ENCODE measurements at regions not wholly inside any gene's neighbourhood (a gene's known extent, or its start where the extent isn't known, plus 50 kb on each side); places are given as distances from the start of the nearest gene placed in this dataset.
"Not testable (repeated sequence)": the region's sequence is repeated elsewhere in the genome, so short reads cannot be mapped to it uniquely, and the experiment has no call there.

GRCh38 chrX:38948046-38948445 is 146.8 kb downstream of the MID1IP1 start:
- no peaks in the 10 kb centered on the region for H3K9me3 ChIP-seq (ENCODE audit: control insufficient read depth, insufficient read depth, low read length)
- no peaks in the 10 kb centered on the region for H3K36me3 ChIP-seq (ENCODE audit: control insufficient read depth, insufficient read depth, low read length)
- no peak overlapping the region for H3K9ac ChIP-seq (ENCODE audit: low read depth, low read length)
- H3K4me3 ChIP-seq (ENCODE audit: low read depth, low read length) = no peak overlapping the region
- no peaks in the 10 kb centered on the region for H3K4me1 ChIP-seq (ENCODE audit: control insufficient read depth, insufficient read depth, low read length)
- H3K27me3 ChIP-seq (ENCODE audit: control insufficient read depth, insufficient read depth, low read length) = no peaks in the 10 kb centered on the region

GRCh38 chrX:38954520-38954919 is 153.3 kb downstream of the MID1IP1 start:
- Histone ChIP-seq H3K4me1 (ENCODE audit: control insufficient read depth, insufficient read depth, low read length) (no peaks in the 10 kb centered on the region), H3K27me3 (ENCODE audit: control insufficient read depth, insufficient read depth, low read length) (no peaks in the 10 kb centered on the region), H3K4me3 (ENCODE audit: low read depth, low read length) (no peak overlapping the region), H3K9me3 (ENCODE audit: control insufficient read depth, insufficient read depth, low read length) (no peaks in the 10 kb centered on the region), H3K9ac (ENCODE audit: low read depth, low read length) (no peak overlapping the region), H3K36me3 (ENCODE audit: control insufficient read depth, insufficient read depth, low read length) (no peaks in the 10 kb centered on the region)

- Histone ChIP-seq H3K9ac (ENCODE audit: low read depth, low read length) (no peak overlapping the region), H3K4me1 (ENCODE audit: control insufficient read depth, insufficient read depth, low read length) (peaks cover 3% of the 10 kb centered on the region), H3K9me3 (ENCODE audit: control insufficient read depth, insufficient read depth, low read length) (peaks cover 5% of the 10 kb centered on the region), H3K36me3 (ENCODE audit: control insufficient read depth, insufficient read depth, low read length) (no peaks in the 10 kb centered on the region), H3K27me3 (ENCODE audit: control insufficient read depth, insufficient read depth, low read length) (no peaks in the 10 kb centered on the region), H3K4me3 (ENCODE audit: low read depth, low read length) (no peak overlapping the region)
These were observed 158.5 kb downstream of the MID1IP1 start for GRCh38 chrX:38959736-38960135.

GRCh38 chrX:38960137-38960536 is 158.9 kb downstream of the MID1IP1 start:
- Histone ChIP-seq H3K9ac (ENCODE audit: low read depth, low read length) (no peak overlapping the region), H3K4me1 (ENCODE audit: control insufficient read depth, insufficient read depth, low read length) (peaks cover 3% of the 10 kb centered on the region), H3K4me3 (ENCODE audit: low read depth, low read length) (no peak overlapping the region), H3K27me3 (ENCODE audit: control insufficient read depth, insufficient read depth, low read length) (no peaks in the 10 kb centered on the region), H3K9me3 (ENCODE audit: control insufficient read depth, insufficient read depth, low read length) (peaks cover 5% of the 10 kb centered on the region), H3K36me3 (ENCODE audit: control insufficient read depth, insufficient read depth, low read length) (no peaks in the 10 kb centered on the region)

GRCh38 chrX:38961936-38962335 is 160.7 kb downstream of the MID1IP1 start:
- Histone ChIP-seq H3K36me3 (ENCODE audit: control insufficient read depth, insufficient read depth, low read length) (no peaks in the 10 kb centered on the region), H3K4me1 (ENCODE audit: control insufficient read depth, insufficient read depth, low read length) (peaks cover 3% of the 10 kb centered on the region), H3K27me3 (ENCODE audit: control insufficient read depth, insufficient read depth, low read length) (no peaks in the 10 kb centered on the region), H3K9ac (ENCODE audit: low read depth, low read length) (no peak overlapping the region), H3K9me3 (ENCODE audit: control insufficient read depth, insufficient read depth, low read length) (peaks cover 5% of the 10 kb centered on the region), H3K4me3 (ENCODE audit: low read depth, low read length) (no peak overlapping the region)

GRCh38 chrX:38963244-38963643 is 162.0 kb downstream of the MID1IP1 start:
- not testable (repeated sequence) for H3K27me3 ChIP-seq (ENCODE audit: control insufficient read depth, insufficient read depth, low read length); H3K4me1 ChIP-seq (ENCODE audit: control insufficient read depth, insufficient read depth, low read length); H3K36me3 ChIP-seq (ENCODE audit: control insufficient read depth, insufficient read depth, low read length); H3K4me3 ChIP-seq (ENCODE audit: low read depth, low read length); H3K9ac ChIP-seq (ENCODE audit: low read depth, low read length); H3K9me3 ChIP-seq (ENCODE audit: control insufficient read depth, insufficient read depth, low read length)

- H3K27me3 ChIP-seq (ENCODE audit: control insufficient read depth, insufficient read depth, low read length) = no peaks in the 10 kb centered on the region
- no peak overlapping the region for H3K4me3 ChIP-seq (ENCODE audit: low read depth, low read length)
- H3K9ac ChIP-seq (ENCODE audit: low read depth, low read length) = no peak overlapping the region
- H3K36me3 ChIP-seq (ENCODE audit: control insufficient read depth, insufficient read depth, low read length) = no peaks in the 10 kb centered on the region
- H3K9me3 ChIP-seq (ENCODE audit: control insufficient read depth, insufficient read depth, low read length) = peaks cover 5% of the 10 kb centered on the region
- no peaks in the 10 kb centered on the region for H3K4me1 ChIP-seq (ENCODE audit: control insufficient read depth, insufficient read depth, low read length)
These were observed 164.6 kb downstream of the MID1IP1 start for GRCh38 chrX:38965888-38966287.

- no peak overlapping the region for H3K9ac ChIP-seq (ENCODE audit: low read depth, low read length)
- no peak overlapping the region for H3K4me3 ChIP-seq (ENCODE audit: low read depth, low read length)
- H3K4me1 ChIP-seq (ENCODE audit: control insufficient read depth, insufficient read depth, low read length) = no peaks in the 10 kb centered on the region
- H3K27me3 ChIP-seq (ENCODE audit: control insufficient read depth, insufficient read depth, low read length) = no peaks in the 10 kb centered on the region
- no peaks in the 10 kb centered on the region for H3K36me3 ChIP-seq (ENCODE audit: control insufficient read depth, insufficient read depth, low read length)
- H3K9me3 ChIP-seq (ENCODE audit: control insufficient read depth, insufficient read depth, low read length) = no peaks in the 10 kb centered on the region
These were observed 167.3 kb downstream of the MID1IP1 start for GRCh38 chrX:38968344-38969216.

GRCh38 chrX:38970074-38970473 is 168.8 kb downstream of the MID1IP1 start:
- H3K9ac ChIP-seq (ENCODE audit: low read depth, low read length) = no peak overlapping the region
- no peaks in the 10 kb centered on the region for H3K36me3 ChIP-seq (ENCODE audit: control insufficient read depth, insufficient read depth, low read length)
- no peak overlapping the region for H3K4me3 ChIP-seq (ENCODE audit: low read depth, low read length)
- H3K27me3 ChIP-seq (ENCODE audit: control insufficient read depth, insufficient read depth, low read length) = no peaks in the 10 kb centered on the region
- H3K9me3 ChIP-seq (ENCODE audit: control insufficient read depth, insufficient read depth, low read length) = no peaks in the 10 kb centered on the region
- no peaks in the 10 kb centered on the region for H3K4me1 ChIP-seq (ENCODE audit: control insufficient read depth, insufficient read depth, low read length)

GRCh38 chrX:38970845-38971244 is 169.6 kb downstream of the MID1IP1 start:
- Histone ChIP-seq H3K36me3 (ENCODE audit: control insufficient read depth, insufficient read depth, low read length) (no peaks in the 10 kb centered on the region), H3K9me3 (ENCODE audit: control insufficient read depth, insufficient read depth, low read length) (no peaks in the 10 kb centered on the region), H3K27me3 (ENCODE audit: control insufficient read depth, insufficient read depth, low read length) (no peaks in the 10 kb centered on the region), H3K4me3 (ENCODE audit: low read depth, low read length) (no peak overlapping the region), H3K9ac (ENCODE audit: low read depth, low read length) (no peak overlapping the region), H3K4me1 (ENCODE audit: control insufficient read depth, insufficient read depth, low read length) (no peaks in the 10 kb centered on the region)

- H3K9me3 ChIP-seq (ENCODE audit: control insufficient read depth, insufficient read depth, low read length) = no peaks in the 10 kb centered on the region
- H3K9ac ChIP-seq (ENCODE audit: low read depth, low read length) = no peak overlapping the region
These were observed 172.1 kb downstream of the MID1IP1 start for GRCh38 chrX:38973322-38973721.

GRCh38 chrX:38974542-38974941 is 173.3 kb downstream of the MID1IP1 start:
- Histone ChIP-seq H3K4me3 (ENCODE audit: low read depth, low read length) (no peak overlapping the region), H3K4me1 (ENCODE audit: control insufficient read depth, insufficient read depth, low read length) (no peaks in the 10 kb centered on the region), H3K27me3 (ENCODE audit: control insufficient read depth, insufficient read depth, low read length) (no peaks in the 10 kb centered on the region), H3K9me3 (ENCODE audit: control insufficient read depth, insufficient read depth, low read length) (no peaks in the 10 kb centered on the region), H3K36me3 (ENCODE audit: control insufficient read depth, insufficient read depth, low read length) (no peaks in the 10 kb centered on the region), H3K9ac (ENCODE audit: low read depth, low read length) (no peak overlapping the region)

More at GRCh38 chrX:38973322-38973721, 172.1 kb downstream of the MID1IP1 start:
- Histone ChIP-seq H3K36me3 (ENCODE audit: control insufficient read depth, insufficient read depth, low read length) (no peaks in the 10 kb centered on the region), H3K27me3 (ENCODE audit: control insufficient read depth, insufficient read depth, low read length) (no peaks in the 10 kb centered on the region), H3K4me1 (ENCODE audit: control insufficient read depth, insufficient read depth, low read length) (no peaks in the 10 kb centered on the region), H3K4me3 (ENCODE audit: low read depth, low read length) (no peak overlapping the region)
